GM21381 (cell line): ENCODE measurements at regions not wholly inside any gene's neighbourhood (a gene's known extent, or its start where the extent isn't known, plus 50 kb on each side); places are given as distances from the start of the nearest gene placed in this dataset.
A peak's percentile ranks its signal among the peaks of the same experiment; 100 is the strongest.

Source experiments
- ATAC-seq: cut with Tn5 transposase; IDR thresholded peaks from one replicate; pipeline ENCODE4 v1.9.1; 2021; ENCODE audit warnings: mild to moderate bottlenecking, moderate library complexity; ENCODE audit not compliant: unreplicated experiment

DNA sequence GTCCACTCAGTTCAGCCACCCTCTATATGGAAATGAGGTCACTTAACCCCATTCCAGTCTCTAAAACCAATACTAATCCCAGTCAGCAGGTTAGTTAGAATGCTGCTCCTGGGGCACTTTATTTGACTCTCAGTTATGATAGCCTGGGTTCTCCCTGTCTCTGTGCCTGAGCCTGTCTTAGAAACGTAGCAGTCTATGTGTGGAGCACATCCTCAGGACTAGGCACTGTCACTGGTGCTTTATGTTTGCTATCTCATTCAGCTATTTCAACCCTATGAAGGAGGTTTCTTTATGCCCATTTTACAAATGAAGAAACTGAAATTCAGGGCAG, 152.5 kb upstream of the PKDCC start:
- no peak for ATAC-seq

DNA sequence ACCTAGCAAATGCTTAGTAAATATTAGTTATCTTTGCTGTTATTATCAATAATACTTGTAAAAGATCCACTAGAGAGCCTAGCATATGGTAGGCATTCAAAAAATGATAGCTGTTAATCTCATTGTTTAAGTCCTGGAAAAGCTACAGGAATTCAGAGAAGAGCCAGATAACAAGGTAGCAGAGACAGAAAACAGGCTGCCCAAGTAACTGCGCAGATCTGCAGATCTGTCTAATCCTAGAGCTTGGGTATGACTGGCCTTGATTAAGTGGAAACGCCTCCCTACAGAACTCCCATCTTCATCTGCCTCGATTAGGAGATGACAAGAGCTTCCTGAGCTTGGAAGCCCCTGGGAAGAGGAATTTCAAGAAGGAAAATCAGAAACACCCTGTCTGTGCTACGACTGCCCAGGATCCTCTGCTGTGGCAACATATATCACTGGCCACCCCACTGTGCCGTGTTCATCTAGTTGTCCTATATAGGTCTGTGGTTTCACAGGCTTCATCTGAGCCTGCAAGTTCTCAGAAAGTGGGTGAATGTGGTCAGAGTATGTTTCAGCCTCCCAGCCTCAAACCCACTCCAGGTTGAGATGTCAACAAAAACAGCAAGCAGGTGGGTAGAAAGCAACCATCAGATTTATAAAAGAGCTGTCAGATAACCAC, 151.5 kb upstream of the PKDCC start:
- peak; percentile 95 for ATAC-seq

DNA sequence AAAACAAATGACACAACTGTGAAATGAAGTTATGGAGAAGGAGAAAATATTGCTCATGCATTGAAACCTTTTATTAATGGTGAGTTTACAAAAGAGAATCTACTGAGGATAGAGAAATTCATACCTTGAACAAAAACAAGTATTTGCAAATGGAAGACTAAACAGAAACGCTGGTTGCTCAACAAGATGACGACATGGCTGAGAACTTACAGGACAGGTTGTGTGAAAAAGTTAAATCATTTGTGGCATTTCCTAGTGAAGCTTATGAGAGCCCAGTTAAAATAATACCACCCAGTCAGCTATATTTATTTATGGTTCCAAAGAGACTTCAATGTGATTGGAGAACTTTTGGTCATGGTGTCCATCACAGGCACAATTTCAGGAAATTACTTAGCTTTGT, 148.6 kb upstream of the PKDCC start:
- no peak for ATAC-seq

DNA sequence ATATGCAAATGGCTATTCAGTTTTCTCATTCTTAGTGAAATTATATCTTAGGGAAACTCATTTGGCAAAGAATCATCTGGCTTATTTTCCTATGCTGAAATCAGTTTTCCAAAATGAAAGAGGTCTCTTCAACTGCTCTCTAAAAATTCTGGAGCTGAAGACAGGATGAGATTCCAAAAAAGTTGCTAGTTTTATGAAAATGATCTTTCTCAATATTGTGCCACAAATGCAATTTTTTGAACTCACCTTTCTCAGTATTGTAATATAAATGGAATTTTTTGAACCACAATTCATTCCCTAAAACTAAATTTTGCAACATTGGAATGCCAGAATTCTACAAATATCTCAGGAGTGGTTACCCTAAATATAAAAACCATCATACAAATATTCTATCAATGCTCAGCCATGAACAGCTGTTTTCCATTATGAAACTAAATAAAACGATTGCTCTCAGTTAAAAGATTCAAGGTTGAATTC, 147.7 kb upstream of the PKDCC start:
- ATAC-seq: no peak

DNA sequence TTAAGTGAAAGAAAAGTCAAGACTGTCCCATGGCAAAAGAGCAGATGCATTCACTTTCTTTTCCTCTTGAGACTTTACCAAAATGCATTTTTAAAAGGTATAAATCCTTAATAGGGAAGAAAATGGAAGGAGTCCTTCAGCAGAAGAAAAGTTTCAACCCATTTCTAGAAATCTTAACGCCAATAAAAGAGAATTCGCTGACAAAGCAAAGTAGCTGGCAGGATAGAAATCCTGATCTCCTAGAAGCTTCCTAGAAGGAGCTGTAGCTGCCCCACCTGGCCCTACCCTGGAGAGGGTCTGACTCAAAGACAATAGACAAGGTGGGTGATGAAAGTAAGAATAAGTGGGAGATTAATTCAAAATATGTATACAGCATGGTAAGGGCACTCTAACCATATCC, 144.9 kb upstream of the PKDCC start:
- ATAC-seq: no peak

DNA sequence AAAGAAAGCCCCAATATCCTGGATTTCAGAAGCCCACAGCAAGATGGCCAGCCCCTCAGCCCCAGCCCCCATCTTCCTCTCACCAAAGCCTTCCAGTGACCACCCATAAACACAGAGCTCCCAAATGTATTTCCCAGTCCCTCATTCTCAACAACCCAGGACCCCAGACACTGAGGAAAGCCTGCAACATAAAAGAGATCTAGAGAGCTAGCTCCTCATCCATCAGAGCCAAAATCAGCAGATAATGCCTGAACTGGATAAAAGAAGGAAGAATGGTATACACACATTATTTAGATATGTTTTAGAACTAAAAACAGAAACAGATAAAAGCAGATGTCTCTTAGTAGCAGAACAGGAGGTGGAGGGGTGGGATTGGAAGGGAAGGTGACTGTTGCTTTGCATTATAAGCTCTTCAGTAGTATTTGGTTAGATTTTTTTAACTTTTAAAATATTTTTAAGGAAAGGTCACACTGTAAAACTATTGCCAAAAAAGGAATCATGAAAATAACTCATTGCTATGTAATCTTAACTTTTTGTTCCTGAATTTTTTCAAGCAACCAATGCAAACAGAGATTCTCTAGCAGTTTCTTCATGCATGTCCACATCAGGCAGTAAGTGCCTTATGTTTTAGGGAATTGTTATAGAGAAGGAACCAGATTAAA, 144.2 kb upstream of the PKDCC start:
- no peak for ATAC-seq

DNA sequence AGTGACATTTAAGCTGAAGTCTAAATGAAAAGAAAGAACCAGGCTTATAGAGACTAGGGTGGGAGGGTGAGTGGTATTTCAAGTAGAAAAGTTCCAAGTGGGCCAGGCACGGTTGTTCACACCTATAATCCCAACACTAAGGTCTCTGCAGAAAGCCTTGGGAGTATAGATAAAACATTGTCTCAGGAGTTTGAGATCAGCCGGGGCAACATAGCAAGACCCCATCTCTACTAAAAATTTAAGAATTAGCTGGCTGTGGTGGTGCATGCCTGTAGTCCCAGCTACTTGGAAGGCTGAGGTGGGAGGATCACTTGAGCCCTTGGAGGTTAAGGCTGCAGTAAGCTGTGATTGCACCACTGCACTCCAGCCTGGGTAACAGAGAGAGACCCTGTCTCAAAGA, 143.4 kb upstream of the PKDCC start:
- no peak for ATAC-seq

DNA sequence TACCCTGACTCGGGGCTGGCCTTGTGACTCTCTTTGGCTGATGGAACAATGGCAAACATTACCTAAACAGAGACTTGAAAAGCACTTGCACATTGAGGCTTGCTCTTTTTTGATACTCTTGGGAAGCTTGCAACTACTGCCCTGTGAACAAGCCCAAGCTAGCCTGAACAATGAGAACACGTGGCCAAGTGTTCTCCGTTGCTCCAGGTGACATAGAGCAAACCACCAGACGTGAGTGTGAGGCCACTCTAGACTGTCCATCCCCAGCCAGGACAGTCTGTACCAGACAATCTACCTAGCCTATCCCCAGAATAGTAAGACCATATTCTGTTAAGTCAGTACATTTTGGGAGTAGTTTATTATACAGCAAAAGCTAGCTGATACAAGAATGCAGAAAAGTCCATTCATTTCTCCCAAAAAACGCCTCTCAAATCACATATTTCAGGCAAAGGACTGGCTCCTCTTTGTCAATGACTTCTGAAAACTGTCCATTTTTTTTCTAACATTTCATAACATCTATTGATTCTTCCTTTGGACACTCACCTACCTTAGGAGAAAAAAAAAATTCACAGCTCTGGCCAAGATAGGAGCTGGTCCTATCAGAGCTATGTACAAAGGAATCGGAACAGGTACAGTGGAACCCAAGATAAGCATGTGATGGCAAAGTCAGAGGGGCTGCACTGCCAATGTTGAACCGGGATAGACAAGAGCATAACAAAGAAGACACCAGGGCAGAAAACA, 142.1 kb upstream of the PKDCC start:
- ATAC-seq: no peak

DNA sequence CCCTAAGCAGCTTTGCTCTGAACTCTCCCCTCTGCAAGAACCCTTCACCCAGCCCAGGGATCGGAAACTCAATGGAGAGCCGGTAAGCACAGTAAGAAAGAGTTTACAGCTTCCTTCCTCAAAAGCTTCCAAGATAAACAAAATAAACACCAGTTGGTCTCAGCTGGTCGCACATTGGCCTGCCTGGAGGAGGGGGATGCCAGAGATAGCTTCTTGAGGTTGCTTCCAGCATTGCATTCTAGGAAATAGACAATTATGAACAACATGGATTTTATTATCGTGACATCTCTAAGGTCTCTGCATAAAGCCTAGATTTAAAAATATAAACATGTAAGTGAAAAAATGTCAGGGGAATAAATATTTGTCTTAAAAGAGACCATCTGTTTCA, 141.5 kb upstream of the PKDCC start:
- no peak for ATAC-seq

DNA sequence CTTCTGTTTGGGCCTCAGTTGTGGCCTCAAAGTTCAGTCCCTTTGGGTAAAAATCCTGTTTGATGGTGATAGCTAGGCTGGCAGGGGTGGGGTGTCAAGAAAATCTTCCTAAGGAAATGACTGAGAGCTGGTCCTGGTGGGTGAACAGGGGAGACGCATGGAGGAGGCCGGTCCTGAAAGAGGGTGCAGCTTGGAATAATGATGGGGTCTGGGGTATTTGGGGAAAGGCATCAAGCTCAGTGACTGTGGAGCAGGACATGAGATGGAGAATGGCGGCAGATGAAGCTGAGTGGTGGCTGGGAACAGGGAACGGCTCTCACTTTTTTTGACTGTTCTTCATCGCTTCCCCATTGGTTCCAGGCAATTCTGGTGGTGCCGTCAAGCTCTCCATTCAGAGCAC, 140.7 kb upstream of the PKDCC start:
- no peak for ATAC-seq

DNA sequence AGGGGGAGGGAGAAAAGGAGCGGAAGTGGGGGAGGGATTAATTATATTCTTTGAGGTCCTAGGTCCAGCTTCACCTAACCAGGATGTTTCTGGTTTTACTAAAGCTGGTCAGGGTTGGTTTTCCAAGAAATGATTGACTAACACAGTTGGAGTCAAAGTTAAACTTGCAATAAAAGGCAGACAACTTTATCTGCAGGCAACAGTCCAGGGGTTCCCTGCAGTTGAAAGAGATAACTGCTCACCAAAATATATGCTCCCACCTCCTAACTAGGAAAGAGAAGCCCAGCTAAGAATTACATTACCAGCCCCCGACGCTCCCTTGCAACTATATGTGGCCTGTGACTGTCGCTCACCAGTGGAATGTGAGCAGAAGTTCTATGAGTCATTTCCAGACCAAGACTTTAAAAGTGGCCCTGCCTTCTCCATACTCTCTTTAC, 140.0 kb upstream of the PKDCC start:
- no peak for ATAC-seq

DNA sequence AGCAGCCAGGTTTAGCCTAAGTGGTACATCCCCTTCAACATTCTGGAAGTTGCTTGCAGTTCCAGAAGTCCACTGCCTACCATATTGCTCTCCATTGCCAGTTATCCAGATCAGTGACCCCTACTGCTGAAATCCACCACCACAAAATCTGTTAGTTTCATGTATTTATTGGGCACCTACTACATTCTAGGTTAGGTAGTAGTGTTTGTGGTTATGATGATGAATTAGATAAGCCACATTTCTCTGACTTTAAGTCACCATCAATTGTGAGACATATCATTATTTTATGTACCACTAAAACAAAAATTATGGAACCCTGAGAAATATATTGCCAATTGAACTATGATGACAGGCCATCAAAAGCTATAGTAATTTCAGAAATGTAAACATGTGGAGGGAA, 139.5 kb upstream of the PKDCC start:
- ATAC-seq: no peak

DNA sequence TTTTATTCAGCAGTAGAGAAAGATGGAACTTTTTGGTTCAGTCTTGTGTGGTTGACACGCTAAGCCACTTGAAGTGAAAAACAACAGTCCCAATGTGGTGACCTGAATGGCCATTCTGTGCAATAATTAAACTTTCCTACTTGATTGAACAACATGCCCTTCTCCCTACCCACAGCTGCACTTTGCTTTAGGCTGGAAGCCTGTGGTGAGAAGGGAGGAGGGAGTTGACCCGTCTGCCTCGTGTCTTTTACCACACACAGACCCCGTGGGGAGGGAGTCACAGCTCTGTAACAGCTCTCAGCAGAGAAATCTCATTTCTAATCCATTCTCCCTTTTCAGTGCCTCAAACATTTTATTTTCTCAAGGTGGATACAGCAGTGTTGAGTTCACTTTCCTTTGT, 138.2 kb upstream of the PKDCC start:
- no peak for ATAC-seq

DNA sequence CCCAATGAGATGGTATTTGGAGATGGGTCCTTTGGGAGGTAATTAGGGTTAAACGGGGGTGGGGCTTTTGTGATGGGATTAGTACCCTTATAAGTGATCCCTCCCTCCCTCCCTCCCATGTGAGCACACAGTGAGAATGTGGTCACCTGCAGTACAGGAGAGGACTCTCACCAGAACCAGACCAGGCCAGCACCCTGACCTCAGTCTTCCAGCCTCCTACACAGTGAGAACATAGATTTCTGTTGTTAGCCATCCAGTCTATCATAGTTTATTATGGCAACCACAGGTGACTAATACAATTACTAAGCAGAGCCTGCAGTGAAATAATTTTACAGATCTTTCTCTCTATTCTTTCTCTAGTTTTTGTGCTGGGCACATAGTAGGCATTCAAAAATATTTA, 137.7 kb upstream of the PKDCC start:
- ATAC-seq: no peak

DNA sequence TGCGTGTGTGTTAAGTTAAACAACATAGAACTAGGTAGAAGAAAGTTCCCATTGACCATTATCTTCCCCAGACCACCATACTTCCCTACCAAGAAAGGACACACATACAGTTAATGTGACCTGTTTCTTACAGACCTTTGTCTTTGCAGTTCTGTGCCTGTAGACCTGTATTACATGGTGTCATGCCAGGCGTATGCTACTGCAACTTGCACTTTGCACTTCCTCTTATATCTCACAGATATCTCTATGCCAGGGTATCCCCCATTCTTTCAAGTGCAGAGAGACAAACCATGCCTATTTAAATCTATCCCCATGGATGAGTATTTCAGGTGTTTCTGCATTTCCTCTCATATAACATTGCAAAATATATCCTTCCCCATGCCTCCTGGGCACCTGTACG, 136.8 kb upstream of the PKDCC start:
- ATAC-seq: no peak

DNA sequence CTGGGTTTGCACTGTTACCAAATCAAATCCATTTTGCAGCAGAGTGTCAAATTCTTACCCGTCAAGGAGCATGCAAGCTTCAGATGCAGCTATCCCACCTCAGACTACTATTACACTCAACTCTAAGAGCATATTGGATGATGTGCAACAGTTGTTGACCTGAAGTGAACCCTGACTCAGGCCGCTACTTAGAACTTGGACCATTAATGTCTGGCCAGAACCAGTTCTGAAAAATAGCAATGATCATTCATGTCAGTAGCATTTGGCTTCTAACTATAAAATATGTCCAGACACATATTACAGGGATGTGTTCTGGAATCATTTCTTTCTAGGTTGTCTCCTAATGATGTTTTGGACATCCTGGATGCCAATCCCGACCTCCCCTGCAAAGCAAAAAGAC, 135.5 kb upstream of the PKDCC start:
- no peak for ATAC-seq

DNA sequence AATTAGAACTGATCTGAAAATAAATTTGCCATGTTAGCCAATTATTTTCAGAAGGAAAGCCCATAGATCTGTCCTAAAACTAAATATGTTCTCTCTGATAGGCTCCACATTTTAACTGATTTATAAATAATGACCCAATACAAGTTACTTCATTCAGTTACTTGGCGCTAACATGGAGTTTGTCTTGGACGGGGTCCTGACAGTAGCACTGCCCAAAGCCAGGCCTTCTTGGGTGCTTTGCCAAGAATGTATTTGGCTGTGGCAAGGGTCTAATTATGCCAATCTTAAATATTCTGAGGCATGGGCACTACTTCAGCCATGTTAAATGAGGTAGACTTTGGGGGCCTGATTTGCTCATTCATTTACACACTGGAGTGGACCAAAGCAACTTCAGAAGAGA, 135.0 kb upstream of the PKDCC start:
- ATAC-seq: no peak

DNA sequence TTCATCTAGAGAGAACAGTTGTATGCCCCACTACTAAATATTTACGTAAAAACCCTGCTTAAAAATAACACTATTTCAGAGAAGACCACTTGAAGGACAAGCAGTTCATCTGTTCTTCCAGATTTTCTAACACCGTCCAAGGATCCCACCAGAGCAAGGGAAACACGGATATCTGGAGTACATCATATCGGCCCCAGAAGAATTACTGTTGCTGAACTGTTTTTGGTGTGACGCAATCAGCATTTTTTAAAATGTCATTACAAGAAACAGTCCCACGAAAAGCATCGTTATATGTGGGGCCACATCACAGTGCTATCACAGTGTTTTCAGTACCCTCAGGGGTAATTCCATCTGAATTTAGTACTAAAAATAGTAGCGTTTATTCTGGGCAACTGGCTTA, 134.5 kb upstream of the PKDCC start:
- no peak for ATAC-seq

DNA sequence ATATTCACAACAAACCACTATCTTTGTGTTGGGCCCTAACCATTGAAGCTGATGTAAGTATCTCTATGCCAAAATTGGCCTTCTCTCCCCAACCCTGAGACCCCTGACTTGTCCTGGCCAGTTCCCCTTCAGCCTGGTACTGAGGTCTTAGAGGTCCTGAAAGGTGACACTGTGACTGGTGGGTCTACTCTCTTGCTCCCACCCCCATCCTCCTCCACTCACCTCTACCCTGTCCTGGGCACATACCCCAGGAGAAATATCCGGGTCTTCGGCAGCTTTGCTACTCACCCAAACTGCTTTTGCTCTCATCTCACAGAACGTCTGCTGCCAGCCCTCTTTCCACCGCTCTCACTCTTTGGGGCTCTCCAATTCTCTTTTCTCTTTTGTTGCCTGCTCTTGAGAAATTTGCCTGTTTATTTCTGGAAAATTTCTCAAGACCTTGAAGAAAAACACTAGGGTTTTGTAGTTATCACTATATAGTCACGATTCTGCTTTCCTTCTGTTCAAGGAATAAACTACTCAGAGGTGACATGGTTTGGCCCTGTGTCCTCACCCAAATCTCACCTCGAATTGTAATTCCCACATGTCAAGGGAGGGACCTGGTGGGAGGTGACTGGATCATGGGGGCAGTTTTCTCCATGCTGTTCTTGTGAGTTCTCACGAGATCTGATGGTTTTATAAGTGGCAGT, 133.8 kb upstream of the PKDCC start:
- ATAC-seq: no peak

DNA sequence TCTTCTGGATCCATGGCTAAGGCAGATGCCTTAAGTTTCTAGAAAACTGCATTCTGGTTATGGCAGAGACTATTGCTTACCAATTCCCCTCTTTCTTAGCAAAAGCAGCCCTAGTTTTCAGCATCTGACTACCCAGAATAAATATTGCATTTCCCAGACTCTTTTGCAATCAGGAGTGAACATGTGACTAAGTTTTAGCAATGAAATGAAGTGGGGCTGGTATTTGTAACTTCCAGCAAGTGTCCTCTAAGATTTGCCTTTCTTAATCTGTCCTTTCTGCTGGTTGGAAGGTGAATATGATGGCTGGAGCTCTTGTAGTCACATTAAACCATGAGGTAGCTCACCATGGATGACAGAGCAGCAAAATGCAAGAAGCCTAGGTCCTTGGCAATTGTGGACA, 132.9 kb upstream of the PKDCC start:
- no peak for ATAC-seq

DNA sequence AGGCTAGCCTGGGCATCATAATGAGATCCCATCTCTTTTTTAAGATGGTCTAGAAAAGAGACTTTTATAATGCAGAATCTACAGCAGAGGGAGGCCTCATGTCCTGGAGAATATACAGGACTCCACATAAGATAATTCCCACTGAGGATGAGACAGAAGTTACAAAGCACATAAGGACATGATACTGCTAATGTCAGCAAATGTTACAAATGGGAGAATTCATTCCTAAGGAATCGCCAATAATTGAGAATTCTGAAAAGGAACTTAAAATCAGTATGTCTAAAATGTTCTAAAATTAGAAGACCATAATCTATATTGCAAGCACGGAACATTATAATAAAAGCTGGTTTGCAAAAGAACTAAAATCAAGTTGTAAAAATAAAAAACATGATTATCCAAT, 131.6 kb upstream of the PKDCC start:
- no peak for ATAC-seq

DNA sequence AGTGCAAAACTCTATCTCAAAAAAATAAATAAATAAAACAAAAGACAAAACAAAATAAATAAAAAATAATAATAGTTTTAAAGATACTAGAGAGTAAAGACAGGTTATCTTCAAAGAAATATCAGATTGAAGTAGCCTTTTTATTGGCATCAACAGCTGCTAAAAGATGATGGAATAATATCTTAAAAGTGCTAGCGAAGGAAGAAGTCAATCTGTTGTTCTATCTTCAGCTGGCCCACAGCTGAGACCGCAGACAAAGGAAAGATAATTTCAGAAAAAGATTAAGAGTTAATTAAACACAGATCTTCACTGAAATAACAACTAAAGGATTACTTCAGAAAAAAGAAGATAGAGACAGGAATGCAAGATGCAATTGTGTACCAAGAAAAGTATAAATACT, 130.2 kb upstream of the PKDCC start:
- ATAC-seq: no peak
